Activated T-helper 1 cell treated with anti-CD3 and anti-CD28 coated beads, Interleukin-12 subunit alpha, Interleukin-12 subunit beta, Interleukin-2, Interleukin-4 antibody, amounts not matched to agents 30 ng/mL and 10 ng/mL and 1 ng/mL, durations not matched to agents 14 hours and 24 hours and 36 hours (primary cell): ENCODE measurements at regions not wholly inside any gene's neighbourhood (a gene's known extent, or its start where the extent isn't known, plus 50 kb on each side); places are given as distances from the start of the nearest gene placed in this dataset.
"Not testable (repeated sequence)": the region's sequence is repeated elsewhere in the genome, so short reads cannot be mapped to it uniquely, and the experiment has no call there.

ENCODE experiments used
- DNase-seq: peaks from one replicate; pipeline ENCODE4 v3.0.0; 2021; ENCODE audit warnings: low spot score
- H3K27ac Mint-ChIP-seq: one replicate; pipeline ENCODE4 v1.8.0; 2021; ENCODE audit warnings: mild to moderate bottlenecking, mixed read lengths
- H3K27me3 Mint-ChIP-seq: one replicate; pipeline ENCODE4 v1.8.0; 2022; ENCODE audit warnings: mild to moderate bottlenecking, moderate library complexity, mixed read lengths; ENCODE audit not compliant: insufficient read depth
- H3K36me3 Mint-ChIP-seq: one replicate; pipeline ENCODE4 v1.8.0; 2021; ENCODE audit warnings: low read depth, mixed read lengths
- H3K4me1 Mint-ChIP-seq: one replicate; pipeline ENCODE4 v1.8.0; 2021; ENCODE audit warnings: low read depth, mixed read lengths
- H3K4me3 Mint-ChIP-seq: one replicate; pipeline ENCODE4 v1.8.0; 2021; ENCODE audit warnings: mild to moderate bottlenecking, moderate library complexity, mixed read lengths
- H3K9me3 Mint-ChIP-seq: one replicate; pipeline ENCODE4 v1.8.0; 2021; ENCODE audit warnings: mixed read lengths
- intact Hi-C: fragments of 100-400 bp; cut with micrococcal nuclease; formaldehyde crosslinking; loops from one replicate; pipeline ENCODE4 v1.15.1; 2024

- DNase-seq: no peak
- Mint-ChIP-seq H3K4me3 (no peak overlapping the region), H3K4me1 (no peaks in the 10 kb centered on the region)
Observed at GRCh38 chr2:17228461-17228860, 289.8 kb downstream of the RAD51AP2 start.

GRCh38 chr2:17227856-17228255 is 290.4 kb downstream of the RAD51AP2 start:
- DNase-seq: no peak
- H3K36me3 Mint-ChIP-seq: no peaks in the 10 kb centered on the region
- no peak overlapping the region for H3K27ac Mint-ChIP-seq
- H3K27me3 Mint-ChIP-seq: no peaks in the 10 kb centered on the region
- intact Hi-C loops: no loop called here
- no peak overlapping the region for H3K4me3 Mint-ChIP-seq
- no peaks in the 10 kb centered on the region for H3K9me3 Mint-ChIP-seq
- H3K4me1 Mint-ChIP-seq: no peaks in the 10 kb centered on the region

More at GRCh38 chr2:17228461-17228860, 289.8 kb downstream of the RAD51AP2 start:
- Mint-ChIP-seq H3K27ac (no peak overlapping the region), H3K9me3 (no peaks in the 10 kb centered on the region), H3K27me3 (no peaks in the 10 kb centered on the region), H3K36me3 (no peaks in the 10 kb centered on the region)
- intact Hi-C loops: no loop called here

- Mint-ChIP-seq H3K27me3 (no peaks in the 10 kb centered on the region), H3K4me1 (no peaks in the 10 kb centered on the region), H3K27ac (no peak overlapping the region), H3K36me3 (no peaks in the 10 kb centered on the region), H3K9me3 (no peaks in the 10 kb centered on the region), H3K4me3 (no peak overlapping the region)
- no peak for DNase-seq
- intact Hi-C loops: no loop called here
Observed at GRCh38 chr2:17226941-17227490, 291.2 kb downstream of the RAD51AP2 start.

- no peaks in the 10 kb centered on the region for H3K9me3 Mint-ChIP-seq
- H3K27ac Mint-ChIP-seq: no peak overlapping the region
- no peak overlapping the region for H3K4me3 Mint-ChIP-seq
- no peaks in the 10 kb centered on the region for H3K27me3 Mint-ChIP-seq
- no peaks in the 10 kb centered on the region for H3K36me3 Mint-ChIP-seq
- DNase-seq: no peak
- intact Hi-C loops: no loop called here
- H3K4me1 Mint-ChIP-seq: no peaks in the 10 kb centered on the region
Observed at GRCh38 chr2:17223211-17223610, 295.0 kb downstream of the RAD51AP2 start.

GRCh38 chr2:17208511-17208910 is 309.7 kb downstream of the RAD51AP2 start:
- H3K4me1 Mint-ChIP-seq: no peaks in the 10 kb centered on the region
- no peaks in the 10 kb centered on the region for H3K27me3 Mint-ChIP-seq
- H3K4me3 Mint-ChIP-seq: no peak overlapping the region
- H3K36me3 Mint-ChIP-seq: no peaks in the 10 kb centered on the region
- H3K9me3 Mint-ChIP-seq: peaks cover 3% of the 10 kb centered on the region
- DNase-seq: no peak
- intact Hi-C loops: no loop called here
- no peak overlapping the region for H3K27ac Mint-ChIP-seq

GRCh38 chr2:17206771-17207170 is 311.5 kb downstream of the RAD51AP2 start:
- Mint-ChIP-seq H3K9me3 (peaks cover 3% of the 10 kb centered on the region), H3K4me3 (no peak overlapping the region), H3K4me1 (no peaks in the 10 kb centered on the region), H3K27ac (no peak overlapping the region), H3K36me3 (no peaks in the 10 kb centered on the region), H3K27me3 (no peaks in the 10 kb centered on the region)
- no peak for DNase-seq
- intact Hi-C loops: no loop called here

GRCh38 chr2:17204214-17204613 is 314.0 kb downstream of the RAD51AP2 start:
- H3K4me1 Mint-ChIP-seq, DNase-seq, H3K27ac Mint-ChIP-seq, intact Hi-C loops, H3K4me3 Mint-ChIP-seq, H3K36me3 Mint-ChIP-seq, H3K9me3 Mint-ChIP-seq, H3K27me3 Mint-ChIP-seq: not testable (repeated sequence)

- H3K27ac Mint-ChIP-seq, H3K4me3 Mint-ChIP-seq, H3K36me3 Mint-ChIP-seq, H3K9me3 Mint-ChIP-seq, DNase-seq, H3K27me3 Mint-ChIP-seq, intact Hi-C loops, H3K4me1 Mint-ChIP-seq: not testable (repeated sequence)
Observed at GRCh38 chr2:17202628-17203027, 315.6 kb downstream of the RAD51AP2 start.

GRCh38 chr2:17199741-17200140 is 318.5 kb downstream of the RAD51AP2 start:
- H3K27me3 Mint-ChIP-seq: no peaks in the 10 kb centered on the region
- no peaks in the 10 kb centered on the region for H3K4me1 Mint-ChIP-seq
- no peaks in the 10 kb centered on the region for H3K36me3 Mint-ChIP-seq
- no peak for DNase-seq
- H3K9me3 Mint-ChIP-seq: peaks cover 3% of the 10 kb centered on the region
- intact Hi-C loops: no loop called here
- no peak overlapping the region for H3K4me3 Mint-ChIP-seq
- no peak overlapping the region for H3K27ac Mint-ChIP-seq

- Mint-ChIP-seq H3K4me1 (no peaks in the 10 kb centered on the region), H3K9me3 (no peaks in the 10 kb centered on the region), H3K27ac (no peak overlapping the region), H3K27me3 (no peaks in the 10 kb centered on the region), H3K4me3 (no peak overlapping the region), H3K36me3 (no peaks in the 10 kb centered on the region)
- intact Hi-C loops: no loop called here
- DNase-seq: no peak
Observed at GRCh38 chr2:17196380-17196779, 321.9 kb downstream of the RAD51AP2 start.

- no peak for DNase-seq
- H3K9me3 Mint-ChIP-seq: no peaks in the 10 kb centered on the region
- H3K4me3 Mint-ChIP-seq: no peak overlapping the region
- no peaks in the 10 kb centered on the region for H3K4me1 Mint-ChIP-seq
- H3K36me3 Mint-ChIP-seq: no peaks in the 10 kb centered on the region
- no peaks in the 10 kb centered on the region for H3K27me3 Mint-ChIP-seq
- intact Hi-C loops: no loop called here
- no peak overlapping the region for H3K27ac Mint-ChIP-seq
Observed at GRCh38 chr2:17195016-17195415, 323.2 kb downstream of the RAD51AP2 start.

- Mint-ChIP-seq H3K4me1 (no peaks in the 10 kb centered on the region), H3K27me3 (no peaks in the 10 kb centered on the region), H3K27ac (no peak overlapping the region), H3K4me3 (no peak overlapping the region), H3K36me3 (no peaks in the 10 kb centered on the region), H3K9me3 (no peaks in the 10 kb centered on the region)
- intact Hi-C loops: no loop called here
- no peak for DNase-seq
Observed at GRCh38 chr2:17194083-17194482, 324.2 kb downstream of the RAD51AP2 start.

- H3K27ac Mint-ChIP-seq, H3K36me3 Mint-ChIP-seq, H3K27me3 Mint-ChIP-seq, intact Hi-C loops, DNase-seq, H3K4me3 Mint-ChIP-seq, H3K4me1 Mint-ChIP-seq, H3K9me3 Mint-ChIP-seq: not testable (repeated sequence)
Observed at GRCh38 chr2:17193433-17193890, 324.8 kb downstream of the RAD51AP2 start.

- H3K36me3 Mint-ChIP-seq: no peaks in the 10 kb centered on the region
- H3K4me1 Mint-ChIP-seq: no peaks in the 10 kb centered on the region
- H3K9me3 Mint-ChIP-seq: no peaks in the 10 kb centered on the region
- no peaks in the 10 kb centered on the region for H3K27me3 Mint-ChIP-seq
- no peak overlapping the region for H3K27ac Mint-ChIP-seq
- intact Hi-C loops: no loop called here
- no peak for DNase-seq
- H3K4me3 Mint-ChIP-seq: no peak overlapping the region
Observed at GRCh38 chr2:17191223-17191622, 327.0 kb downstream of the RAD51AP2 start.
